GM21528 (cell line): ENCODE measurements at regions not wholly inside any gene's neighbourhood (a gene's known extent, or its start where the extent isn't known, plus 50 kb on each side); places are given as distances from the start of the nearest gene placed in this dataset.
"Not testable (repeated sequence)": the region's sequence is repeated elsewhere in the genome, so short reads cannot be mapped to it uniquely, and the experiment has no call there.

Experiments
- ATAC-seq: cut with Tn5 transposase; IDR thresholded peaks from one replicate; pipeline ENCODE4 v1.9.1; 2021; ENCODE audit warnings: mild to moderate bottlenecking, moderate library complexity; ENCODE audit not compliant: unreplicated experiment, low FRiP score

- no peak for ATAC-seq
These were observed 98.4 kb upstream of the PODXL start for GRCh38 chr7:131654668-131655326.

- no peak for ATAC-seq
These were observed 97.8 kb upstream of the PODXL start for GRCh38 chr7:131654249-131654558.

GRCh38 chr7:131653418-131654248 lies 97.2 kb upstream of the PODXL start:
- no peak for ATAC-seq

GRCh38 chr7:131652934-131653333 lies 96.5 kb upstream of the PODXL start:
- ATAC-seq = no peak

GRCh38 chr7:131652194-131652593 lies 95.8 kb upstream of the PODXL start:
- no peak for ATAC-seq

GRCh38 chr7:131649879-131650278 lies 93.5 kb upstream of the PODXL start:
- no peak for ATAC-seq

GRCh38 chr7:131649003-131649541 lies 92.6 kb upstream of the PODXL start:
- no peak for ATAC-seq

GRCh38 chr7:131648491-131648890 lies 92.1 kb upstream of the PODXL start:
- ATAC-seq = no peak

GRCh38 chr7:131646203-131646602 lies 89.8 kb upstream of the PODXL start:
- no peak for ATAC-seq

- no peak for ATAC-seq
These were observed 86.0 kb upstream of the PODXL start for GRCh38 chr7:131642429-131642828.

- ATAC-seq = no peak
These were observed 84.3 kb upstream of the PODXL start for GRCh38 chr7:131640686-131641085.

- ATAC-seq = no peak
These were observed 82.4 kb upstream of the PODXL start for GRCh38 chr7:131638641-131639430.

GRCh38 chr7:131637859-131638258 lies 81.4 kb upstream of the PODXL start:
- no peak for ATAC-seq

- no peak for ATAC-seq
These were observed 79.7 kb upstream of the PODXL start for GRCh38 chr7:131636092-131636491.

- not testable (repeated sequence) for ATAC-seq
These were observed 77.8 kb upstream of the PODXL start for GRCh38 chr7:131634197-131634596.

GRCh38 chr7:131633342-131633843 lies 77.0 kb upstream of the PODXL start:
- no peak for ATAC-seq

GRCh38 chr7:131630427-131630826 lies 74.0 kb upstream of the PODXL start:
- no peak for ATAC-seq

- no peak for ATAC-seq
These were observed 72.9 kb upstream of the PODXL start for GRCh38 chr7:131629217-131629882.

GRCh38 chr7:131628634-131629033 lies 72.2 kb upstream of the PODXL start:
- ATAC-seq = no peak

GRCh38 chr7:131627735-131628190 lies 71.3 kb upstream of the PODXL start:
- no peak for ATAC-seq
